Calu3 (cell line): ENCODE measurements at regions not wholly inside any gene's neighbourhood (a gene's known extent, or its start where the extent isn't known, plus 50 kb on each side); places are given as distances from the start of the nearest gene placed in this dataset.

ENCODE experiments used
- BruUV-seq: library from RNA; stranded (reverse); fragments of 400-500 nt; replicated peaks from 2 replicates; lab custom pipeline; 2021; lab: Mats Ljungman, UMichigan
- CTCF ChIA-PET: fragments of 300-600 bp; sonication (Branson Sonifier 250); formaldehyde crosslinking; loops from one replicate; lab custom pipeline; 2022; ENCODE audit warnings: antibody characterized with exemption; lab: Charles Lee
- DNase-seq: peaks from one replicate; pipeline ENCODE4 v3.0.0; 2022
- H3K27ac Mint-ChIP-seq: one replicate; pipeline ENCODE4 v1.8.0; 2022; ENCODE audit warnings: mixed read lengths; ENCODE audit not compliant: unreplicated experiment
- H3K27me3 Mint-ChIP-seq: one replicate; pipeline ENCODE4 v1.8.0; 2022; ENCODE audit warnings: mixed read lengths; ENCODE audit not compliant: unreplicated experiment
- H3K36me3 Mint-ChIP-seq: one replicate; pipeline ENCODE4 v1.8.0; 2022; ENCODE audit warnings: mild to moderate bottlenecking, moderate library complexity, mixed read lengths; ENCODE audit not compliant: insufficient read depth, unreplicated experiment
- H3K4me1 Mint-ChIP-seq: one replicate; pipeline ENCODE4 v1.8.0; 2022; ENCODE audit warnings: mild to moderate bottlenecking, low read depth, mixed read lengths; ENCODE audit not compliant: unreplicated experiment
- H3K4me3 Mint-ChIP-seq: one replicate; pipeline ENCODE4 v1.8.0; 2022; ENCODE audit warnings: mild to moderate bottlenecking, low read depth, moderate library complexity, mixed read lengths; ENCODE audit not compliant: unreplicated experiment
- H3K9me3 Mint-ChIP-seq: one replicate; pipeline ENCODE4 v1.8.0; 2022; ENCODE audit warnings: low read depth, mixed read lengths; ENCODE audit not compliant: unreplicated experiment
- CTCF ChIP-seq: fragments of 200-600 bp; IDR thresholded peaks from one replicate; pipeline ENCODE4 v1.8.0; 2022; ENCODE audit warnings: antibody characterized with exemption; ENCODE audit not compliant: unreplicated experiment
- intact Hi-C: fragments of 100-400 bp; cut with micrococcal nuclease; formaldehyde crosslinking; loops from one replicate; pipeline ENCODE4 v1.10.0; 2022; ENCODE audit not compliant: unreplicated experiment

- H3K27ac Mint-ChIP-seq, result no peak overlapping the region
- H3K36me3 Mint-ChIP-seq, result no peaks in the 10 kb centered on the region
- intact Hi-C loops, result no loop called here
- no peaks in the 10 kb centered on the region for H3K27me3 Mint-ChIP-seq
- no peak overlapping the region for H3K4me3 Mint-ChIP-seq
- CTCF ChIA-PET, result no interaction called here
- no peaks in the 10 kb centered on the region for H3K4me1 Mint-ChIP-seq
- no peak for TF ChIP-seq CTCF
- BruUV-seq, result no TSS peak
- no peaks in the 10 kb centered on the region for H3K9me3 Mint-ChIP-seq
- no peak for DNase-seq
These were observed 187.4 kb upstream of the NRP1 start for GRCh38 chr10:33521904-33522303.

- no peaks in the 10 kb centered on the region for H3K9me3 Mint-ChIP-seq
- TF ChIP-seq CTCF, result no peak
- CTCF ChIA-PET, result no interaction called here
- BruUV-seq, result no TSS peak
- H3K36me3 Mint-ChIP-seq, result no peaks in the 10 kb centered on the region
- no peak for DNase-seq
- intact Hi-C loops, result no loop called here
- no peaks in the 10 kb centered on the region for H3K27me3 Mint-ChIP-seq
- no peak overlapping the region for H3K4me3 Mint-ChIP-seq
- H3K4me1 Mint-ChIP-seq, result no peaks in the 10 kb centered on the region
- H3K27ac Mint-ChIP-seq, result no peak overlapping the region
These were observed 186.6 kb upstream of the NRP1 start for GRCh38 chr10:33521062-33521461.

GRCh38 chr10:33520223-33520622 is 185.8 kb upstream of the NRP1 start:
- no peaks in the 10 kb centered on the region for H3K27me3 Mint-ChIP-seq
- no peak for DNase-seq
- no TSS peak for BruUV-seq
- no peak for TF ChIP-seq CTCF
- H3K9me3 Mint-ChIP-seq, result no peaks in the 10 kb centered on the region
- H3K4me1 Mint-ChIP-seq, result no peaks in the 10 kb centered on the region
- no peaks in the 10 kb centered on the region for H3K36me3 Mint-ChIP-seq
- intact Hi-C loops, result no loop called here
- CTCF ChIA-PET, result no interaction called here
- no peak overlapping the region for H3K27ac Mint-ChIP-seq
- no peak overlapping the region for H3K4me3 Mint-ChIP-seq

- Mint-ChIP-seq H3K36me3 (no peaks in the 10 kb centered on the region), H3K4me1 (no peaks in the 10 kb centered on the region), H3K27ac (no peak overlapping the region), H3K9me3 (no peaks in the 10 kb centered on the region), H3K27me3 (no peaks in the 10 kb centered on the region), H3K4me3 (no peak overlapping the region)
- TF ChIP-seq CTCF, result no peak
- CTCF ChIA-PET, result no interaction called here
- no peak for DNase-seq
- BruUV-seq, result no TSS peak
- intact Hi-C loops, result no loop called here
These were observed 184.8 kb upstream of the NRP1 start for GRCh38 chr10:33519130-33519860.
